ENCODE measurements at regions not wholly inside any gene's neighbourhood (a gene's known extent, or its start where the extent isn't known, plus 50 kb on each side); places are given as distances from the start of the nearest gene placed in this dataset.

DNA sequence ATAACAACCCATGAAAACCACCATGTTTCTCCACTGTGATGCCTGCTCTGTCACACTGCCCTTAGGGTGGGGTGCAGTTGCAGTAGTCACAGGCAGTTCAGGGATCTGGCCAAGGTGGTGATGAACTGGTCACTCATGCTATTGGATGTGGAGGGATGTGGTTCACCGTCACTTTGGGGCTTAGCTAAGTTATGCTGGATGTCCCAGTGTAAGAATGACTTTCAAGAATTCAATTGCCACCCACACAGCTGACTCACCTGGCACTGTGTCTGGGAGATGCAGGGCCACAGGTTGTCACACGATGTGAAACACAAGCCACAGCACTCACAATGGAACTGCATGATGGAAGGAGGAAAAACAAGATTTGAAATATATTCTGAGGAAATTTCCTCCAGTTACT is 146.1 kb upstream of the CTNNB1 start:
- Histone ChIP-seq H4K20me1 (ENCODE audit: control insufficient read depth, insufficient read depth, insufficient read length) (no peaks in the 10 kb centered on the region), H2AK5ac (ENCODE audit: insufficient read length, low read length) (no peak overlapping the region), H3K79me2 (ENCODE audit: insufficient read depth, low read length) (no peaks in the 10 kb centered on the region), H2BK15ac (ENCODE audit: low read depth, low read length) (no peak overlapping the region), H2BK120ac (ENCODE audit: low read depth, low read length, poor library complexity, severe bottlenecking) (no peak overlapping the region), H3K23ac (ENCODE audit: insufficient read length, low read depth, low read length) (no peak overlapping the region), H3K23me2 (ENCODE audit: insufficient read length, low read depth, low read length, poor library complexity, severe bottlenecking) (no peaks in the 10 kb centered on the region), H2AFZ (ENCODE audit: low read length) (no peak overlapping the region), H3K56ac (ENCODE audit: insufficient read length, low read depth, low read length) (no peak overlapping the region), H3K9ac (ENCODE audit: extremely low read depth, insufficient read length, low read length) (no peak overlapping the region), H3K9me3 (ENCODE audit: control insufficient read depth, low read depth, low read length) (no peaks in the 10 kb centered on the region), H3K27me3 (ENCODE audit: insufficient read depth, low read length) (no peaks in the 10 kb centered on the region), H3K27ac (ENCODE audit: insufficient read length, low read depth, low read length) (no peak overlapping the region), H4K8ac (replicated peaks; ENCODE audit: insufficient read length, low read depth, low read length) (no peak overlapping the region), H2BK20ac (ENCODE audit: low read depth, low read length, poor library complexity, severe bottlenecking) (no peak overlapping the region), H4K91ac (ENCODE audit: insufficient read length, low read depth, low read length) (no peak overlapping the region), H3K4me1 (ENCODE audit: insufficient read depth, low read length) (no peaks in the 10 kb centered on the region), H3K79me1 (ENCODE audit: insufficient read depth, low read depth, low read length, poor library complexity, severe bottlenecking) (no peaks in the 10 kb centered on the region), H2BK12ac (ENCODE audit: insufficient read length, low read depth, low read length) (no peak overlapping the region), H3K4me2 (ENCODE audit: insufficient read depth, insufficient read length, low read length) (no peak overlapping the region), H3T11ph (ENCODE audit: low read length) (no peak overlapping the region), H3K4ac (ENCODE audit: low read depth, low read length) (no peak overlapping the region), H2BK5ac (ENCODE audit: insufficient read length, low read length) (no peak overlapping the region), H3K18ac (ENCODE audit: insufficient read length, low read depth, low read length) (no peak overlapping the region), H4K5ac (ENCODE audit: insufficient read length, low read depth, low read length) (no peak overlapping the region), H3K14ac (ENCODE audit: insufficient read depth, low read length) (no peak overlapping the region)
- no peak for DNase-seq
- Mint-ChIP-seq H3K27ac (no peak overlapping the region; a peak in 1 of 7 replicates), H3K9me3 (peaks cover 3 to 7% of the 10 kb centered on the region in 2 experiments; a peak in 3 of 5 replicates), H3K36me3 (ENCODE audit: insufficient read depth in 1 of 3, low read depth in 3 of 3) (no peaks in the 10 kb centered on the region), H3K4me1 (no peaks in the 10 kb centered on the region), H3K4me3 (no peak overlapping the region), H3K27me3 (ENCODE audit: low read depth) (no peaks in the 10 kb centered on the region)
- no CpG with 5 or more reads among the region's 2 CpGs for WGBS (ENCODE audit: extremely low coverage, insufficient read length, low lambda C conversion rate)
- TF ChIP-seq CTCF (conservative IDR thresholded peaks at IDR 0.05) = no peak

Data from H9 (cell line).